ENCODE measurements at regions not wholly inside any gene's neighbourhood (a gene's known extent, or its start where the extent isn't known, plus 50 kb on each side); places are given as distances from the start of the nearest gene placed in this dataset.

DNA sequence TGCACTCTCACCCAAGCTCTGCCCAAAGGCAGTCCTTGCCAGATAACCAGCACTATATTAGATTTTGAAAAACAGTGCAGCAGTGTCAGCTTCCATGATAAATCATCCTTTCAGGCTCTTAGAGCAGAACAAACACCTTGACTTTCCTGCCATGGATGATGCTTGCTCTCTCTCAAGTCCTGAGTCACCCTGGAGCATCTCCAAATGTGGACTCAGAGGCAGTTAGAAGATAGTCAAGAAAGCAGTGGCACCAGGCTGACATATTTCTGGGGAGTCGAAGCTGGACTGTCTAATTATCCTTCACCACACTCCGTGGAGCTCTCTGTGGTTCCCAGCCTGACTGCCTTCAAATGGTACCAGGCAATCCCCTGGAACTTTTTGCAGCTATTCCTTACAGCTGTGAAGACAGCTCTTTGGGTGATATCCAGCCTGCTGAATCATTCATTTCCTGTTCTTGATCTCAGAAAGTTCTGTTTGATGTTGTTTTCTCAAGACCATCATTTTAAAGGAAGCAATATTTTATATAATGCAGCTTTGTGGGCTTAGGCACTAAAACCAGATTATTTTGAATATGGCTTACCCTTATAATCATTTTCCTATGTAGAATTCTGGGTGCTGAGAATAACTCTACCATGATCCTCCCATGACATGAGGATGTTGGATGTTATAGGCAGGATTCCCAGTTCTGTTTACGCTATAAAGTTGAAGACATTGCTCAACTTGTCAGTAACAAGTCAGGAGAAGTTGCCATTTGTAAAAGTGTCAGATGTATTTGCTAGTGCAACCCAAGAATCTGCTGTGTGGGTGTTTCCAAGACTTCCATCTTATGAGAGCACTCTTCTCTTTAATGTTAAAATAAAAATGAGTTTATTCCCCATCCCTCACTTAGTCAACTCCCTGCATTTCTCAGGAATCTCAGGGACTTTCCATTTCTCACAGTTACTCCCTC, 233.8 kb downstream of the C7orf25 start:
- TF ChIP-seq, protein P1, sequence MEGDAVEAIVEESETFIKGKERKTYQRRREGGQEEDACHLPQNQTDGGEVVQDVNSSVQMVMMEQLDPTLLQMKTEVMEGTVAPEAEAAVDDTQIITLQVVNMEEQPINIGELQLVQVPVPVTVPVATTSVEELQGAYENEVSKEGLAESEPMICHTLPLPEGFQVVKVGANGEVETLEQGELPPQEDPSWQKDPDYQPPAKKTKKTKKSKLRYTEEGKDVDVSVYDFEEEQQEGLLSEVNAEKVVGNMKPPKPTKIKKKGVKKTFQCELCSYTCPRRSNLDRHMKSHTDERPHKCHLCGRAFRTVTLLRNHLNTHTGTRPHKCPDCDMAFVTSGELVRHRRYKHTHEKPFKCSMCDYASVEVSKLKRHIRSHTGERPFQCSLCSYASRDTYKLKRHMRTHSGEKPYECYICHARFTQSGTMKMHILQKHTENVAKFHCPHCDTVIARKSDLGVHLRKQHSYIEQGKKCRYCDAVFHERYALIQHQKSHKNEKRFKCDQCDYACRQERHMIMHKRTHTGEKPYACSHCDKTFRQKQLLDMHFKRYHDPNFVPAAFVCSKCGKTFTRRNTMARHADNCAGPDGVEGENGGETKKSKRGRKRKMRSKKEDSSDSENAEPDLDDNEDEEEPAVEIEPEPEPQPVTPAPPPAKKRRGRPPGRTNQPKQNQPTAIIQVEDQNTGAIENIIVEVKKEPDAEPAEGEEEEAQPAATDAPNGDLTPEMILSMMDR (IDR thresholded peaks at IDR 0.05; ENCODE audit: insufficient read depth, low read length, poor library complexity, severe bottlenecking): no peak
- TF ChIP-seq EZH2phosphoT487 (conservative IDR thresholded peaks at IDR 0.05; ENCODE audit: low read length): no peak
- H2AFZ ChIP-seq (ENCODE audit: low read depth, low read length, severe bottlenecking): no peak overlapping the region
- no peaks in the 10 kb centered on the region for H3K9me3 ChIP-seq (ENCODE audit: insufficient read depth, low read length)

DNA sequence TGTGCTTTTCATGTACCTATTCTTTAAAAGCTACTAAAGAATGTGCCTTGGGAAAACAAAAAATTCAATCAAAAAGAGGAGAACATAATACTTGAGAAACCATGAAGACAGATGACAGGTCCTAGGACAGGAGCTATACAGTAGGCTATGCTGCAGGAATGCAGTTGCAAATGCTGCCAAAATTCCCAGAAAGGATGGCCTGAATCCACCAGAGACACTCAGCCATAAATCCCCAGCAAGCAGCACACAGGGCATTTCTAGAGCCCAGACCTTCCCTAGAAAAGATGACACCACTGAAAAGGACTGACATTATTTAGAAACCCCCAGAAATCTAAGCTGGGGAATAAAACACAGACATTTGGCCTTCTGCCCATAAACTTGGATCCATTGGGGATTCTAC, 237.3 kb downstream of the C7orf25 start:
- H3K79me2 ChIP-seq (ENCODE audit: insufficient read depth, low read length): no peaks in the 10 kb centered on the region
- no peaks in the 10 kb centered on the region for H3K27me3 ChIP-seq (ENCODE audit: low read length)
- no peaks in the 10 kb centered on the region for H4K20me1 ChIP-seq (ENCODE audit: low read depth, low read length)
- no peaks in the 10 kb centered on the region for H3K9me2 ChIP-seq (replicated peaks; ENCODE audit: insufficient read depth, low read length)
- H2AFZ ChIP-seq (ENCODE audit: low read depth, low read length, severe bottlenecking): no peak overlapping the region
- H3K9ac ChIP-seq (ENCODE audit: low read length): no peak overlapping the region
- no peak overlapping the region for H3K4me2 ChIP-seq (ENCODE audit: low read depth, low read length, poor library complexity, severe bottlenecking)
- TF ChIP-seq, protein P1 (IDR thresholded peaks at IDR 0.05; ENCODE audit: insufficient read depth, low read length, poor library complexity, severe bottlenecking): no peak
- TF ChIP-seq EZH2phosphoT487 (conservative IDR thresholded peaks at IDR 0.05; ENCODE audit: low read length): no peak
- no peaks in the 10 kb centered on the region for H3K9me3 ChIP-seq (ENCODE audit: insufficient read depth, low read length)
- H3K36me3 ChIP-seq (ENCODE audit: low read length): no peaks in the 10 kb centered on the region
- no peaks in the 10 kb centered on the region for H3F3A ChIP-seq (ENCODE audit: insufficient read depth)
- no peak overlapping the region for H3K4me3 ChIP-seq (ENCODE audit: insufficient read depth, low read length, poor library complexity, severe bottlenecking)
- no peak overlapping the region for H3K27ac ChIP-seq (ENCODE audit: low read depth, low read length)

More for the DNA sequence above, 233.8 kb downstream of the C7orf25 start:
- H3K9me2 ChIP-seq (replicated peaks; ENCODE audit: insufficient read depth, low read length): no peaks in the 10 kb centered on the region
- no peak overlapping the region for H3K4me2 ChIP-seq (ENCODE audit: low read depth, low read length, poor library complexity, severe bottlenecking)
- no peaks in the 10 kb centered on the region for H3K27me3 ChIP-seq (ENCODE audit: low read length)
- no peak overlapping the region for H3K4me3 ChIP-seq (ENCODE audit: insufficient read depth, low read length, poor library complexity, severe bottlenecking)
- H4K20me1 ChIP-seq (ENCODE audit: low read depth, low read length): no peaks in the 10 kb centered on the region
- H3F3A ChIP-seq (ENCODE audit: insufficient read depth): no peaks in the 10 kb centered on the region
- H3K36me3 ChIP-seq (ENCODE audit: low read length): no peaks in the 10 kb centered on the region
- no peak overlapping the region for H3K9ac ChIP-seq (ENCODE audit: low read length)
- no peak overlapping the region for H3K27ac ChIP-seq (ENCODE audit: low read depth, low read length)
- no peaks in the 10 kb centered on the region for H3K79me2 ChIP-seq (ENCODE audit: insufficient read depth, low read length)

DNA sequence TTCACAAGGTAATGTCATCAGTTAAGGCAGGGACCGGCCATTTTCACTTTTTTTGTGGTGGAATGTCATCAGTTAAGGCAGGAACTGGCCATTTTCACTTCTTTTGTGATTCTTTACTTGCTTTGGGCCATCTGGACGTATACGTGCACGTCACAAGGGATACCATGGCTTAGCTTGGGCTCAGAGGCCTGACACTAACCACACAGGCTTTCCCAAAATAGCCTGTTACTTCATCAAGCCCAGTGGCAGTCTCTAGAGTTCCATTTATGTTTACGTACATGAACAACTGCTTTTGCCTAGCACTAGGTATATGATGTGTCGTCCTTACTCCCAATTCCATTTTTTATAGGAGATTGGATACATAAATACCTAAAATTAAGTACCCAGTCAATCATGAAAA, 237.9 kb downstream of the C7orf25 start:
- Histone ChIP-seq H3F3A (ENCODE audit: insufficient read depth) (no peaks in the 10 kb centered on the region), H3K79me2 (ENCODE audit: insufficient read depth, low read length) (no peaks in the 10 kb centered on the region), H3K9me3 (ENCODE audit: insufficient read depth, low read length) (no peaks in the 10 kb centered on the region), H3K36me3 (ENCODE audit: low read length) (no peaks in the 10 kb centered on the region), H3K9me2 (replicated peaks; ENCODE audit: insufficient read depth, low read length) (no peaks in the 10 kb centered on the region), H4K20me1 (ENCODE audit: low read depth, low read length) (no peaks in the 10 kb centered on the region), H2AFZ (ENCODE audit: low read depth, low read length, severe bottlenecking) (no peak overlapping the region), H3K4me2 (ENCODE audit: low read depth, low read length, poor library complexity, severe bottlenecking) (no peak overlapping the region), H3K27me3 (ENCODE audit: low read length) (no peaks in the 10 kb centered on the region), H3K4me3 (ENCODE audit: insufficient read depth, low read length, poor library complexity, severe bottlenecking) (no peak overlapping the region), H3K9ac (ENCODE audit: low read length) (no peak overlapping the region), H3K27ac (ENCODE audit: low read depth, low read length) (no peak overlapping the region)
- TF ChIP-seq, protein P1 (IDR thresholded peaks at IDR 0.05; ENCODE audit: insufficient read depth, low read length, poor library complexity, severe bottlenecking): no peak
- no peak for TF ChIP-seq EZH2phosphoT487 (conservative IDR thresholded peaks at IDR 0.05; ENCODE audit: low read length)

Data from SU-DHL-6 (cell line).